ENCODE measurements at regions not wholly inside any gene's neighbourhood (a gene's known extent, or its start where the extent isn't known, plus 50 kb on each side); places are given as distances from the start of the nearest gene placed in this dataset.
A peak's percentile ranks its signal among the peaks of the same experiment; 100 is the strongest.

DNA sequence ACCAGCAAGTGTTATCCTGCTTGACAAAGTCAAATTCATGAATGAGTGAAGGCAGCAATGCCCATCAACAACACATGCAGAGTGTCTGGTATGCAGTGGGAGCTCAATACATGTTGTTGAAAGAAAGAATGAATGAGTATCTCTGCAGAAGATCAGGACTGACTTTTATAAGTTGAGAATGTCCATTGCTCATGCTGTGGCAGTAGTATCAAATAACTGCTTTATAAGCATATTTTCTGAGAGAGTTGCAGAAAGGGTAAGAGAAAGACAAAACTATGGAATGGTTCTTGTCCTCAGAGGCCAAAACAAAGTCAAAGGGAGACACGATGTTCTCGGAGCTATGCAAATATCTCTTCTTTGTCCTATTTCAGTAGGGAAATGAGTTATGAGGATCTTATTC is 288.7 kb downstream of the LMX1A start:
- Histone ChIP-seq H3K4me1 (ENCODE audit: control insufficient read depth in 4 of 4, insufficient read depth in 4 of 4, low read length in 3 of 4) (no peaks in the 10 kb centered on the region), H3K9me3 (ENCODE audit: control insufficient read depth in 4 of 4, low read length in 3 of 4) (no peaks in the 10 kb centered on the region), H3K4me3 (ENCODE audit: low read depth in 1 of 3, low read length in 3 of 3) (no peak overlapping the region), H3K9ac (ENCODE audit: low read depth in 1 of 2, low read length in 2 of 2) (no peak overlapping the region), H3K36me3 (ENCODE audit: control insufficient read depth in 4 of 4, insufficient read depth in 3 of 4, low read depth in 1 of 4, low read length in 3 of 4) (no peaks in the 10 kb centered on the region), H3K27me3 (ENCODE audit: control insufficient read depth in 4 of 4, insufficient read depth in 4 of 4, low read length in 3 of 4) (no peaks in the 10 kb centered on the region), H3K27ac (ENCODE audit: low read depth in 1 of 2, low read length in 2 of 2) (no peak overlapping the region)
- no peak for TF ChIP-seq HNF4A (conservative IDR thresholded peaks at IDR 0.05)
- WGBS: 85% methylated on average over 2 of the region's 2 CpGs
- no peak for DNase-seq (ENCODE audit: low spot score)

DNA sequence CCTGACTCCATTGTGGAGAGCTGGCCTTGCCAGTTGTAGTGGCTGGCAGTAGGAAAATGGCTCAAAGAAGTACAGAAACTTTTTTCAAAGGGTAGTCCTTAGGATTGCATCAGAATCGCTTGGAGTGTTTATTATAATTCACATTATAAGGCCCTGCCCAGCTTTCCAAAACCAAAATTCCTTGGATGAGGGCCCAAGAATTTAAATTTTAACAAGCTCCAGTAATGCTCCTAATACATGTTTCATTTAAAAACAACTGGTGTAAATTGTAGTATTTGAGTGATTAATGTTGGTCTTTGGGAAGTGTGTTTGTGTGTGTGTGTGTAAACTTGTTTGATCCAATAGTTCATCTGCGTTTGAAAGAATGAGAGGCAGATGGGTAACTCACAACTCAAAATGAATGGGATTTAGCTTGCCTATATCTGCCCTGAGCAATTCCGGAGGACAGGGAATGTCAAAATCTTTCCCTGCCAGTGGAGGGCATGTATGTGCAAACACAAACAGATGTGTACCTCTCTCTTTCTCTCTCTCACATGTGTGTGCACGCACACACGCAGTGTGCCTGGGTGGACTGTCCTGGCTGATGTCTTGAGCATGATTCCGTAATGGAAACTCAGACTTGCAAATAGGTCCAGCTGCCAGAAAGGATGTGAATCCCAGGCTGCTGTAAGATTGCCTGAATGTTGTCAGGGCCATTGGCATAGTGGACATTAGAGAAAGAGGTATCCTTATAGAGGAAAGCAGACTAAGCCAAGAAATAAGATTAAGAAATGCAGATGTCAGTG is 293.1 kb downstream of the LMX1A start:
- no peaks in the 10 kb centered on the region for H3K27me3 ChIP-seq (ENCODE audit: control insufficient read depth in 4 of 4, insufficient read depth in 4 of 4, low read length in 3 of 4)
- H3K4me3 ChIP-seq (ENCODE audit: low read depth in 1 of 3, low read length in 3 of 3): no peak overlapping the region
- no peaks in the 10 kb centered on the region for H3K36me3 ChIP-seq (ENCODE audit: control insufficient read depth in 4 of 4, insufficient read depth in 3 of 4, low read depth in 1 of 4, low read length in 3 of 4)
- no peaks in the 10 kb centered on the region for H3K9me3 ChIP-seq (ENCODE audit: control insufficient read depth in 4 of 4, low read length in 3 of 4)
- WGBS: 77% methylated on average over 6 of the region's 6 CpGs
- TF ChIP-seq RXRA (IDR thresholded peaks at IDR 0.05) (peak in 1 of 2 donors; percentile 29), RAD21 (IDR thresholded peaks at IDR 0.05) (no peak)
- no peak overlapping the region for H3K27ac ChIP-seq (ENCODE audit: low read depth in 1 of 2, low read length in 2 of 2)
- no peak overlapping the region for H3K9ac ChIP-seq (ENCODE audit: low read depth in 1 of 2, low read length in 2 of 2)
- DNase-seq (ENCODE audit: low spot score): no peak
- no peaks in the 10 kb centered on the region for H3K4me1 ChIP-seq (ENCODE audit: control insufficient read depth in 4 of 4, insufficient read depth in 4 of 4, low read length in 3 of 4)

DNA sequence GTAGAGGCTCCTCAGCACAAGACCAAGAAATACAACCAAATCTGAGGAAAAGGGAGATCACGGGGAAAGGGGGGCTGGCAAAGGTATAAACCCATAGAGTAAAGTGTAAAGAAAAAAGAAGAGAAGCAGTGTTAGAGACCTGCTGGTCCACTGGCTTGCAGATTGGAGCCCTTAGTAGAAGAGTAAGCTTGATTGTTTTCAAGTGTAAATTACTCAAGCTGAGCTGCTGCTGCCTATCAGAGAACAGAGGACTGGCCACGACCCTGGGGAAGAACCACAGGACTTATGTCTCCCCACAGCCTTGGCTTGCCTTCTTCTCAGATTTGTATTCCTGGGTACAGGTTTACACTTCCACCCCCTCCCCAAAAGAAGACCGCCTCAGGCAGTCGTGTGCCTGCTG is 294.2 kb downstream of the LMX1A start:
- DNase-seq (ENCODE audit: low spot score): no peak
- Histone ChIP-seq H3K36me3 (ENCODE audit: control insufficient read depth in 4 of 4, insufficient read depth in 3 of 4, low read depth in 1 of 4, low read length in 3 of 4) (no peaks in the 10 kb centered on the region), H3K9me3 (ENCODE audit: control insufficient read depth in 4 of 4, low read length in 3 of 4) (no peaks in the 10 kb centered on the region), H3K4me3 (ENCODE audit: low read depth in 1 of 3, low read length in 3 of 3) (no peak overlapping the region), H3K4me1 (ENCODE audit: control insufficient read depth in 4 of 4, insufficient read depth in 4 of 4, low read length in 3 of 4) (no peaks in the 10 kb centered on the region), H3K27ac (ENCODE audit: low read depth in 1 of 2, low read length in 2 of 2) (no peak overlapping the region), H3K27me3 (ENCODE audit: control insufficient read depth in 4 of 4, insufficient read depth in 4 of 4, low read length in 3 of 4) (no peaks in the 10 kb centered on the region), H3K9ac (ENCODE audit: low read depth in 1 of 2, low read length in 2 of 2) (no peak overlapping the region)
- TF ChIP-seq SP1 (IDR thresholded peaks at IDR 0.05): no peak
- TF ChIP-seq TAF1 (conservative IDR thresholded peaks at IDR 0.05): no peak
- TF ChIP-seq HNF4A (conservative IDR thresholded peaks at IDR 0.05): no peak
- TF ChIP-seq ATF3 (IDR thresholded peaks at IDR 0.05): no peak
- no peak for TF ChIP-seq REST (IDR thresholded peaks at IDR 0.05)
- no peak for TF ChIP-seq FOXA1 (IDR thresholded peaks at IDR 0.05)
- TF ChIP-seq JUND (IDR thresholded peaks at IDR 0.05): no peak
- no peak for TF ChIP-seq FOXA2 (IDR thresholded peaks at IDR 0.05)
- TF ChIP-seq NR2F2 (IDR thresholded peaks at IDR 0.05): no peak
- TF ChIP-seq ZBTB33 (IDR thresholded peaks at IDR 0.05): no peak
- TF ChIP-seq, protein P1, sequence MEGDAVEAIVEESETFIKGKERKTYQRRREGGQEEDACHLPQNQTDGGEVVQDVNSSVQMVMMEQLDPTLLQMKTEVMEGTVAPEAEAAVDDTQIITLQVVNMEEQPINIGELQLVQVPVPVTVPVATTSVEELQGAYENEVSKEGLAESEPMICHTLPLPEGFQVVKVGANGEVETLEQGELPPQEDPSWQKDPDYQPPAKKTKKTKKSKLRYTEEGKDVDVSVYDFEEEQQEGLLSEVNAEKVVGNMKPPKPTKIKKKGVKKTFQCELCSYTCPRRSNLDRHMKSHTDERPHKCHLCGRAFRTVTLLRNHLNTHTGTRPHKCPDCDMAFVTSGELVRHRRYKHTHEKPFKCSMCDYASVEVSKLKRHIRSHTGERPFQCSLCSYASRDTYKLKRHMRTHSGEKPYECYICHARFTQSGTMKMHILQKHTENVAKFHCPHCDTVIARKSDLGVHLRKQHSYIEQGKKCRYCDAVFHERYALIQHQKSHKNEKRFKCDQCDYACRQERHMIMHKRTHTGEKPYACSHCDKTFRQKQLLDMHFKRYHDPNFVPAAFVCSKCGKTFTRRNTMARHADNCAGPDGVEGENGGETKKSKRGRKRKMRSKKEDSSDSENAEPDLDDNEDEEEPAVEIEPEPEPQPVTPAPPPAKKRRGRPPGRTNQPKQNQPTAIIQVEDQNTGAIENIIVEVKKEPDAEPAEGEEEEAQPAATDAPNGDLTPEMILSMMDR (IDR thresholded peaks at IDR 0.05; ENCODE audit: low read depth, low read length, missing input control): no peak
- no peak for TF ChIP-seq YY1 (IDR thresholded peaks at IDR 0.05)
- no peak for TF ChIP-seq HNF4G (IDR thresholded peaks at IDR 0.05)
- TF ChIP-seq MAX (IDR thresholded peaks at IDR 0.05): no peak
- no peak for TF ChIP-seq EGR1 (IDR thresholded peaks at IDR 0.05; ENCODE audit: low read depth in 2 of 2)
- WGBS: 60% methylated on average over 4 of the region's 4 CpGs

Data from liver (tissue), 8 donors.